Epidermal melanocyte (primary cell): ENCODE measurements at regions not wholly inside any gene's neighbourhood (a gene's known extent, or its start where the extent isn't known, plus 50 kb on each side); places are given as distances from the start of the nearest gene placed in this dataset.
A peak's percentile ranks its signal among the peaks of the same experiment; 100 is the strongest.
"Not testable (repeated sequence)": the region's sequence is repeated elsewhere in the genome, so short reads cannot be mapped to it uniquely, and the experiment has no call there.

Experiments used
- DNase-seq: peaks from one replicate; pipeline ENCODE4 v3.0.0; 2011; ENCODE audit warnings: low spot score; ENCODE audit not compliant: insufficient read length

- no peak for DNase-seq
Observed at GRCh38 chr13:70324519-70324918, 216.3 kb upstream of the KLHL1 start.

- no peak for DNase-seq
Observed at GRCh38 chr13:70311191-70311590, 202.9 kb upstream of the KLHL1 start.

- DNase-seq: no peak
Observed at GRCh38 chr13:70310396-70311119, 202.3 kb upstream of the KLHL1 start.

GRCh38 chr13:70297189-70297616 lies 189.0 kb upstream of the KLHL1 start:
- no peak for DNase-seq

- no peak for DNase-seq
Observed at GRCh38 chr13:70284371-70284770, 176.1 kb upstream of the KLHL1 start.

- no peak for DNase-seq
Observed at GRCh38 chr13:70275841-70276240, 167.6 kb upstream of the KLHL1 start.

GRCh38 chr13:70255406-70255991 lies 147.2 kb upstream of the KLHL1 start:
- DNase-seq: no peak

- no peak for DNase-seq
Observed at GRCh38 chr13:70253834-70254233, 145.6 kb upstream of the KLHL1 start.

- DNase-seq: no peak
Observed at GRCh38 chr13:70253411-70253810, 145.2 kb upstream of the KLHL1 start.

GRCh38 chr13:70249332-70250064 lies 141.2 kb upstream of the KLHL1 start:
- peak; percentile 19 for DNase-seq

- no peak for DNase-seq
Observed at GRCh38 chr13:70237131-70237530, 128.9 kb upstream of the KLHL1 start.

- DNase-seq: no peak
Observed at GRCh38 chr13:70235565-70235964, 127.3 kb upstream of the KLHL1 start.

GRCh38 chr13:70223911-70224310 lies 115.7 kb upstream of the KLHL1 start:
- DNase-seq: no peak

GRCh38 chr13:70222926-70223325 lies 114.7 kb upstream of the KLHL1 start:
- no peak for DNase-seq

- DNase-seq: no peak
Observed at GRCh38 chr13:70218618-70219017, 110.4 kb upstream of the KLHL1 start.

- not testable (repeated sequence) for DNase-seq
Observed at GRCh38 chr13:70208968-70209367, 100.7 kb upstream of the KLHL1 start.

- no peak for DNase-seq
Observed at GRCh38 chr13:70206671-70207070, 98.4 kb upstream of the KLHL1 start.

GRCh38 chr13:70203661-70204229 lies 95.5 kb upstream of the KLHL1 start:
- no peak for DNase-seq

GRCh38 chr13:70191034-70191433 lies 82.8 kb upstream of the KLHL1 start:
- no peak for DNase-seq

GRCh38 chr13:70189981-70190380 lies 81.7 kb upstream of the KLHL1 start:
- no peak for DNase-seq

- DNase-seq: no peak
Observed at GRCh38 chr13:70188567-70188966, 80.3 kb upstream of the KLHL1 start.

GRCh38 chr13:70183041-70183440 lies 74.8 kb upstream of the KLHL1 start:
- DNase-seq: no peak
